MM.1S (cell line): ENCODE measurements at regions not wholly inside any gene's neighbourhood (a gene's known extent, or its start where the extent isn't known, plus 50 kb on each side); places are given as distances from the start of the nearest gene placed in this dataset.

Experiments
- EZH2 ChIP-seq: fragments of 300-600 bp; sonication (generic); optimal IDR thresholded peaks from 2 replicates; pipeline ENCODE3; 2017; ENCODE audit warnings: low read depth, mild to moderate bottlenecking, antibody characterized with exemption, low read length, mixed read lengths
- EZH2phosphoT487 ChIP-seq: fragments of 300-600 bp; sonication (generic); IDR thresholded peaks from 2 replicates; pipeline ENCODE4 v1.6.1; 2018; ENCODE audit warnings: antibody characterized with exemption, low read length
- TF ChIP-seq, protein P1 (sequence below): fragments of 300-600 bp; sonication (generic); IDR thresholded peaks from 2 replicates; pipeline ENCODE4 v1.5.1; 2016; ENCODE audit warnings: antibody characterized with exemption, low read length, mixed read lengths

GRCh38 chr13:79999601-80000000, 341.3 kb downstream of the SPRY2 start:
- TF ChIP-seq, protein P1, sequence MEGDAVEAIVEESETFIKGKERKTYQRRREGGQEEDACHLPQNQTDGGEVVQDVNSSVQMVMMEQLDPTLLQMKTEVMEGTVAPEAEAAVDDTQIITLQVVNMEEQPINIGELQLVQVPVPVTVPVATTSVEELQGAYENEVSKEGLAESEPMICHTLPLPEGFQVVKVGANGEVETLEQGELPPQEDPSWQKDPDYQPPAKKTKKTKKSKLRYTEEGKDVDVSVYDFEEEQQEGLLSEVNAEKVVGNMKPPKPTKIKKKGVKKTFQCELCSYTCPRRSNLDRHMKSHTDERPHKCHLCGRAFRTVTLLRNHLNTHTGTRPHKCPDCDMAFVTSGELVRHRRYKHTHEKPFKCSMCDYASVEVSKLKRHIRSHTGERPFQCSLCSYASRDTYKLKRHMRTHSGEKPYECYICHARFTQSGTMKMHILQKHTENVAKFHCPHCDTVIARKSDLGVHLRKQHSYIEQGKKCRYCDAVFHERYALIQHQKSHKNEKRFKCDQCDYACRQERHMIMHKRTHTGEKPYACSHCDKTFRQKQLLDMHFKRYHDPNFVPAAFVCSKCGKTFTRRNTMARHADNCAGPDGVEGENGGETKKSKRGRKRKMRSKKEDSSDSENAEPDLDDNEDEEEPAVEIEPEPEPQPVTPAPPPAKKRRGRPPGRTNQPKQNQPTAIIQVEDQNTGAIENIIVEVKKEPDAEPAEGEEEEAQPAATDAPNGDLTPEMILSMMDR, result no peak
- TF ChIP-seq EZH2 (no peak), EZH2phosphoT487 (no peak)
